ENCODE measurements at regions not wholly inside any gene's neighbourhood (a gene's known extent, or its start where the extent isn't known, plus 50 kb on each side); places are given as distances from the start of the nearest gene placed in this dataset.

GRCh38 chr1:108327534-108328466 is 83.9 kb upstream of the NBPF4 start:
- no peak overlapping the region for H3K4me3 ChIP-seq (ENCODE audit: control extremely low read depth in 1 of 5, extremely low read depth in 1 of 5, insufficient read depth in 1 of 5, low read depth in 2 of 5, low read length in 4 of 5)
- H3K27ac Mint-ChIP-seq = no peak overlapping the region
- H3K4me1 ChIP-seq (ENCODE audit: control insufficient read depth in 2 of 2, insufficient read depth in 2 of 2, low read length in 2 of 2) = no peaks in the 10 kb centered on the region
- H3K9me3 Mint-ChIP-seq (ENCODE audit: insufficient read depth) = no peaks in the 10 kb centered on the region
- H3K79me2 ChIP-seq (ENCODE audit: control insufficient read depth, insufficient read depth, low read length) = no peaks in the 10 kb centered on the region
- ChIA-PET POLR2A (no interaction called here), CTCF (no interaction called here)
- H3K9ac ChIP-seq (ENCODE audit: low read length) = no peak overlapping the region
- ATAC-seq (ENCODE audit: low read depth) = no peak
- WGBS (ENCODE audit: insufficient coverage) = 91% methylated on average over 3 of the region's 4 CpGs
- no peak overlapping the region for H3K4me3 Mint-ChIP-seq
- no peaks in the 10 kb centered on the region for H3K36me3 ChIP-seq (replicated peaks in 1 of 2; ENCODE audit: control extremely low read depth in 1 of 2, control insufficient read depth in 1 of 2, extremely low read depth in 1 of 2, insufficient read depth in 2 of 2, low read length in 1 of 2)
- peaks cover 38% of the 10 kb centered on the region for H3K27me3 Mint-ChIP-seq
- TF ChIP-seq EZH2 (IDR thresholded peaks at IDR 0.05; ENCODE audit: borderline replicate concordance, insufficient read depth, low read depth, low read length, poor library complexity, severe bottlenecking) = no peak
- TF ChIP-seq, protein P1, sequence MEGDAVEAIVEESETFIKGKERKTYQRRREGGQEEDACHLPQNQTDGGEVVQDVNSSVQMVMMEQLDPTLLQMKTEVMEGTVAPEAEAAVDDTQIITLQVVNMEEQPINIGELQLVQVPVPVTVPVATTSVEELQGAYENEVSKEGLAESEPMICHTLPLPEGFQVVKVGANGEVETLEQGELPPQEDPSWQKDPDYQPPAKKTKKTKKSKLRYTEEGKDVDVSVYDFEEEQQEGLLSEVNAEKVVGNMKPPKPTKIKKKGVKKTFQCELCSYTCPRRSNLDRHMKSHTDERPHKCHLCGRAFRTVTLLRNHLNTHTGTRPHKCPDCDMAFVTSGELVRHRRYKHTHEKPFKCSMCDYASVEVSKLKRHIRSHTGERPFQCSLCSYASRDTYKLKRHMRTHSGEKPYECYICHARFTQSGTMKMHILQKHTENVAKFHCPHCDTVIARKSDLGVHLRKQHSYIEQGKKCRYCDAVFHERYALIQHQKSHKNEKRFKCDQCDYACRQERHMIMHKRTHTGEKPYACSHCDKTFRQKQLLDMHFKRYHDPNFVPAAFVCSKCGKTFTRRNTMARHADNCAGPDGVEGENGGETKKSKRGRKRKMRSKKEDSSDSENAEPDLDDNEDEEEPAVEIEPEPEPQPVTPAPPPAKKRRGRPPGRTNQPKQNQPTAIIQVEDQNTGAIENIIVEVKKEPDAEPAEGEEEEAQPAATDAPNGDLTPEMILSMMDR (IDR thresholded peaks at IDR 0.05) = no peak
- no peak overlapping the region for H2AFZ ChIP-seq (ENCODE audit: insufficient read depth, low read depth, low read length, poor library complexity, severe bottlenecking)
- intact Hi-C loops (cut with micrococcal nuclease) = no loop called here
- H3K4me2 ChIP-seq (replicated peaks; ENCODE audit: low read depth, low read length, poor library complexity, severe bottlenecking) = no peak overlapping the region
- no peak overlapping the region for H3K27ac ChIP-seq (ENCODE audit: low read length in 2 of 2)
- H3K4me1 Mint-ChIP-seq = no peaks in the 10 kb centered on the region
- H4K20me1 ChIP-seq (ENCODE audit: control insufficient read depth, insufficient read depth, low read length, poor library complexity, severe bottlenecking) = no peaks in the 10 kb centered on the region
- peaks cover 0 to 6% (median 2%) of the 10 kb centered on the region in 4 experiments for H3K27me3 ChIP-seq (replicated peaks in 1 of 4; ENCODE audit: control extremely low read depth in 1 of 4, control insufficient read depth in 3 of 4, insufficient read depth in 4 of 4, low read length in 3 of 4)
- peaks cover 3 to 9% (median 7%) of the 10 kb centered on the region in 3 donors for H3K9me3 ChIP-seq (ENCODE audit: control extremely low read depth in 1 of 3, control insufficient read depth in 2 of 3, insufficient read depth in 1 of 3, low read length in 2 of 3)
- no peak for DNase-seq
